ENCODE measurements at regions not wholly inside any gene's neighbourhood (a gene's known extent, or its start where the extent isn't known, plus 50 kb on each side); places are given as distances from the start of the nearest gene placed in this dataset.

DNA sequence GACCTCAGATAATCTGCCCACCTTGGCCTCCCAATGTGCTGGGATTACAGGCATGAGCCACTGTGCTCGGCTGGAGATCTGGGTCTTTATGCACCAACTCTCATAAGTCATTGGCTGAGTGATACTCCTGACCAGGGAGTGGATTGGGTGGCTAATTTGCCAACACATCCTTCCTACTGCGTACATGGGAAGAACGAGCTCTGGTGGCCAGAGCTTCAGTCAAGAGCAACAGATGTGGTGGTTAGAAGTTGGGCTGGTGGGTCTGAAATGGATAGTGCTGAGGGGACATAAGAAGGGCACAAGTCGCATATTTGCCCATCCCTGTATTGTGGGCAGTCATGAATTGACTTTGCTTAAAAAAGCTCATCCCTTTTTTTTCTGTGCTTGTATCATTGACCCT is 74.1 kb upstream of the AMPD3 start:
- Histone ChIP-seq H3K36me3 (no peaks in the 10 kb centered on the region), H3K4me1 (peaks cover 0 to 34% (median 14%) of the 10 kb centered on the region in 9 donors), H3K27me3 (no peaks in the 10 kb centered on the region), H3K27ac (no peak overlapping the region), H3K4me3 (no peak overlapping the region), H3K9me3 (no peaks in the 10 kb centered on the region)
- TF ChIP-seq, protein P1, sequence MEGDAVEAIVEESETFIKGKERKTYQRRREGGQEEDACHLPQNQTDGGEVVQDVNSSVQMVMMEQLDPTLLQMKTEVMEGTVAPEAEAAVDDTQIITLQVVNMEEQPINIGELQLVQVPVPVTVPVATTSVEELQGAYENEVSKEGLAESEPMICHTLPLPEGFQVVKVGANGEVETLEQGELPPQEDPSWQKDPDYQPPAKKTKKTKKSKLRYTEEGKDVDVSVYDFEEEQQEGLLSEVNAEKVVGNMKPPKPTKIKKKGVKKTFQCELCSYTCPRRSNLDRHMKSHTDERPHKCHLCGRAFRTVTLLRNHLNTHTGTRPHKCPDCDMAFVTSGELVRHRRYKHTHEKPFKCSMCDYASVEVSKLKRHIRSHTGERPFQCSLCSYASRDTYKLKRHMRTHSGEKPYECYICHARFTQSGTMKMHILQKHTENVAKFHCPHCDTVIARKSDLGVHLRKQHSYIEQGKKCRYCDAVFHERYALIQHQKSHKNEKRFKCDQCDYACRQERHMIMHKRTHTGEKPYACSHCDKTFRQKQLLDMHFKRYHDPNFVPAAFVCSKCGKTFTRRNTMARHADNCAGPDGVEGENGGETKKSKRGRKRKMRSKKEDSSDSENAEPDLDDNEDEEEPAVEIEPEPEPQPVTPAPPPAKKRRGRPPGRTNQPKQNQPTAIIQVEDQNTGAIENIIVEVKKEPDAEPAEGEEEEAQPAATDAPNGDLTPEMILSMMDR (IDR thresholded peaks at IDR 0.05), result no peak
- DNase-seq (no peak), ATAC-seq (no peak)
- intact Hi-C loops (cut with DNase I), result no loop called here
- 88 to 92% methylated on average over 4 of the region's 4 CpGs for WGBS, 2 donors

DNA sequence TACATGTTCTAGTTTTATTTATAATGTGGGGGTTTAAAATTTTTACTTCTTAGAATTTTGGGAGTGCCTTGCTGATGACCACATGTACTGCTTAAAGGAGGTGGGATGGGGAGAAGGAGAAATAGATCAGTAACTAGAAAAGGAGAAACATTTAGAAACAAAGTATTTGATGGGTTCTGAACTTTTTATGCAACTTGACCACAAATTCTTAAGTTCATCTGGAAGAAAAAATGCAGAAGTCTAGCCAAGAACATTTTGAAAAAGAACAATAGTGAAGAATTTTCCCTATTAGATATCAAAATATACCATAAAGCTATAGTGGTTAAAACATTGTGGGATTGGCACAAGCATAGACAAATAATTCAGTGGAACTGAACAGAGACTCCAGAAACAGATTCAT is 73.3 kb upstream of the AMPD3 start:
- TF ChIP-seq, protein P1 (IDR thresholded peaks at IDR 0.05), result no peak
- ATAC-seq, result no peak

DNA sequence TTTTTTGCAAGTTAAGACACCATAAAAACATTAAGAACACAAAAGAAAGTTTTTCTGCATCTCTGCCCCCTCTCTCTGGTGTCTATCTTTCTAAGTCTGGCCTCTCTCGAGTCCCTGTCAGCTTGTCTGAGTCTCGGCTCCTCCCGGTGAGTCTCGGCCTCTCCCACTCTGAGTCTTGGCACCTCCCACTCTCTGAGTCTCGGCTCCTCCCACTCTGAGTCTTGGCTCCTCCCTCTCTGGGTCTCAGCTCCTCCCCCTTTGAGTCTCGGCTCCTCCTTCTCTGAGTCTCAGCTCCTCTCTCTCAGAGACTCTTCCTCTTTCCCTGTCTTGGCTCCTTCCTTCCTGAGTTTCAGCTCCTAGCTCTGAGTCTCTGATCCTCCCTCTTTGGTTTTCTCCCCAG is 72.5 kb upstream of the AMPD3 start:
- DNase-seq (no peak), ATAC-seq (no peak)
- Histone ChIP-seq H3K4me3 (no peak overlapping the region), H3K27ac (no peak overlapping the region), H3K27me3 (no peaks in the 10 kb centered on the region), H3K36me3 (no peaks in the 10 kb centered on the region), H3K4me1 (peaks cover 0 to 19% (median 6%) of the 10 kb centered on the region in 9 donors), H3K9me3 (no peaks in the 10 kb centered on the region)
- TF ChIP-seq, protein P1 (IDR thresholded peaks at IDR 0.05), result no peak
- WGBS, 2 donors, result 78 to 79% methylated on average over 6 of the region's 6 CpGs
- intact Hi-C loops (cut with DNase I), result no loop called here

More for the DNA sequence above, 73.3 kb upstream of the AMPD3 start:
- no peak for DNase-seq
- intact Hi-C loops (cut with DNase I), result no loop called here
- Histone ChIP-seq H3K27me3 (no peaks in the 10 kb centered on the region), H3K9me3 (no peaks in the 10 kb centered on the region), H3K27ac (no peak overlapping the region), H3K4me3 (no peak overlapping the region), H3K36me3 (no peaks in the 10 kb centered on the region), H3K4me1 (peaks cover 0 to 27% (median 7%) of the 10 kb centered on the region in 9 donors)

DNA sequence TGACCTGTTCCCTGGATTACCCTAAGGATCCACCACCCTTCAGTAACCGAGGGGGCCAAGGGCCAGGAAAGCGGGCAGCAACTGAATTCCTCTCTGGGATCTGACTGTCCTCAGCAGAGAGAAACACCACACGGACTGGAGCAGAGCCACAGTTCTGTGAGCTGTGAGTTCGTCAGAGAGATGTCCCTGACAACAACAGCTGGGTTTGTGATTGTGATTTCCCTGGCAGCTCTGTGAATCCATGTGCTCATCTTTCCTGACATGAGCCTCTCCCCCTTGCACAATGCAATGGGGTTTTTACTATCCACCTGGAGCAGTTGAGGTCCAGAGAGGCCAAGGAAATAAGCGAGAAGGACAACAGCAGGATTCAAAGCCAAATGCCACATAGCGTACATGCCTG is 69.4 kb upstream of the AMPD3 start:
- Histone ChIP-seq H3K9me3 (no peaks in the 10 kb centered on the region), H3K27me3 (no peaks in the 10 kb centered on the region), H3K36me3 (no peaks in the 10 kb centered on the region), H3K4me3 (no peak overlapping the region), H3K27ac (no peak overlapping the region), H3K4me1 (peaks cover 0 to 22% (median 11%) of the 10 kb centered on the region in 9 donors)
- TF ChIP-seq, protein P1 (IDR thresholded peaks at IDR 0.05), result no peak
- WGBS, 2 donors, result 64 to 71% methylated on average over 6 of the region's 6 CpGs
- no peak for DNase-seq
- ATAC-seq, result peak in 2 of 8 donors; percentile 32 to 34
- intact Hi-C loops (cut with DNase I), result no loop called here
